ENCODE measurements at regions not wholly inside any gene's neighbourhood (a gene's known extent, or its start where the extent isn't known, plus 50 kb on each side); places are given as distances from the start of the nearest gene placed in this dataset.

DNA sequence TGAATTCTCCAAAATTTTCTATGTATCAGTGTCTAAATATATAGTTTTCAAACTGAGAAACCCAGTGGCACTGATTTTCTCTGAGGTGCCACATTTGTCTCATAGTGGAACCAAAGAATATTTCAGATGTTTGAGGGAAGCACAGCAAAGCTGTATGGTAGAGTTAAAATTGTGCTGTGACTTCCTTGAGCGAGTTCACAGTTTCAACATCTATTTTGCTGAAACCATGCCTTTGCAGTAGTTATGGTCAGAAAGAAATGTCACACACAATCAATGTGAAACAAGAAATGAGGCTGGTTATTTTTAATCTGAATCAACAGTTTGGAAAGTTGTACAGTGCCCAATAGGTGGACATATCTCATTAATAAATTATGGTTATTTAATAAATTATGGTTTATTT lies 394.0 kb upstream of the SPTLC3 start:
- Histone ChIP-seq H3K27me3 (ENCODE audit: control insufficient read depth, insufficient read depth, low read length) (no peaks in the 10 kb centered on the region), H3K4me3 (ENCODE audit: low read length) (no peak overlapping the region), H3K36me3 (ENCODE audit: control insufficient read depth, insufficient read depth, low read length) (no peaks in the 10 kb centered on the region), H3K27ac (ENCODE audit: low read length) (no peak overlapping the region), H3K9me3 (ENCODE audit: control insufficient read depth, low read depth, low read length) (no peaks in the 10 kb centered on the region), H3K4me1 (ENCODE audit: control insufficient read depth, insufficient read depth, low read length) (no peaks in the 10 kb centered on the region)
- WGBS (ENCODE audit: insufficient coverage, low lambda C conversion rate), result no CpG with 5 or more reads among the region's 1 CpG
- no peak for DNase-seq

DNA sequence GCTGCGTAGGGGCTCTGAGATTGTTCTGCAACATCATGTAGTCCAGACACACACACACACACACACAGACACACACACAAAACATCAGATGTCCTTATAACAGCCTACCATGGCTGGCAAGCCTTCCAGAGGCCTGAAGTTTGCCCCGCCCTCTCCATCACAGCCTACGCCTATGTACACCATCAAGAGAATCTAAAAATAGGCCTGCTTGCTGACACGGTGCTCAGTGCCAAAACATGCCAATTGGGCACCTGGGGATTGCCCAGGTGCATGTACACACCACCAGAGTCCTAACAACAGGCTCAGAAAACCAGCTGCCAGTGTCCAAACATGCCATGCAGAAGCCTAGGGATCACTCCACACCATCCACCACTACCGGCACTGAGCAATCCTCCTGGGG lies 391.7 kb upstream of the SPTLC3 start:
- Histone ChIP-seq H3K27ac (ENCODE audit: low read length) (no peak overlapping the region), H3K9me3 (ENCODE audit: control insufficient read depth, low read depth, low read length) (no peaks in the 10 kb centered on the region), H3K4me3 (ENCODE audit: low read length) (no peak overlapping the region), H3K27me3 (ENCODE audit: control insufficient read depth, insufficient read depth, low read length) (no peaks in the 10 kb centered on the region), H3K36me3 (ENCODE audit: control insufficient read depth, insufficient read depth, low read length) (no peaks in the 10 kb centered on the region), H3K4me1 (ENCODE audit: control insufficient read depth, insufficient read depth, low read length) (no peaks in the 10 kb centered on the region)
- DNase-seq, result no peak
- no CpG with 5 or more reads among the region's 5 CpGs for WGBS (ENCODE audit: insufficient coverage, low lambda C conversion rate)

DNA sequence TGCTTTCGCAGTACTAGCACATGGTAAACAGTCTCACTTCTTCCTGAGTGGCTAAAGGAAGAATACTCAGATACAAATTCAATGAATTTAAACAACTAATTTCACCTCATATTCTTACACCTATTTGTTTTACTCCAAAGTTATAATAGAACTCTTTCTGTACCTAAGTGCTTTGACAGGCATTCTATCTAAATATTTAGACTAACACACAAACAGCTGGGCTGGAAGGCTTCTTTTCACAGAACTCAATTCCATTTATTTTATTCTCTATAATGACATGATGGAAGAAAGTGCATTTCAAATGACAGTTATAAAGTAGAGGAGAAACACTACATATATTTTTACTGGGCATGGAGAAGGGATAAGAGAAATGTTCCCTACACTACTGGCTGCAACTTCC lies 384.9 kb upstream of the SPTLC3 start:
- Histone ChIP-seq H3K27ac (ENCODE audit: low read length) (no peak overlapping the region), H3K36me3 (ENCODE audit: control insufficient read depth, insufficient read depth, low read length) (no peaks in the 10 kb centered on the region), H3K9me3 (ENCODE audit: control insufficient read depth, low read depth, low read length) (no peaks in the 10 kb centered on the region), H3K4me3 (ENCODE audit: low read length) (no peak overlapping the region), H3K27me3 (ENCODE audit: control insufficient read depth, insufficient read depth, low read length) (no peaks in the 10 kb centered on the region), H3K4me1 (ENCODE audit: control insufficient read depth, insufficient read depth, low read length) (no peaks in the 10 kb centered on the region)
- DNase-seq, result no peak
- no CpG with 5 or more reads among the region's 1 CpG for WGBS (ENCODE audit: insufficient coverage, low lambda C conversion rate)

DNA sequence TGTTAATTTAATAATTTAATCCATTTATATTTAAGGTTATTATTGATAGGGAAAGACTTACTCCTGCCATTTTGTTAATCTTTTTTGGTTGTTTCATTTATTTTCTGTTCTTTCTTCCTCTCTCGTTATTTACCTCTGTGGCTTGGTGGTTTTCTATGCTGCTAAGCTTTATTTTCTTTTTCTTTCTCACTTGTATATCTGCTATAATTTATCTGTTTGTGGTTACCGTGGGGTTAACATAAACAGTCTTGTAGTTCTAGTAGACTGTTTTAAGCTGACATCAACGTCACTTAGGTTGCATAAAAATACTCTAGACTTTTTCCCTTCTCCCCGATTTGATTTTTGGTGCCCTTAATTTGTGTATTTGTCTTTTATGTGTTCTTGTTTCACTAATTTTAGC lies 381.3 kb upstream of the SPTLC3 start:
- Histone ChIP-seq H3K36me3 (ENCODE audit: control insufficient read depth, insufficient read depth, low read length) (no peaks in the 10 kb centered on the region), H3K27ac (ENCODE audit: low read length) (no peak overlapping the region), H3K9me3 (ENCODE audit: control insufficient read depth, low read depth, low read length) (no peaks in the 10 kb centered on the region), H3K4me1 (ENCODE audit: control insufficient read depth, insufficient read depth, low read length) (no peaks in the 10 kb centered on the region), H3K27me3 (ENCODE audit: control insufficient read depth, insufficient read depth, low read length) (no peaks in the 10 kb centered on the region), H3K4me3 (ENCODE audit: low read length) (no peak overlapping the region)
- DNase-seq, result no peak
- 100% methylated on average over 1 of the region's 4 CpGs for WGBS (ENCODE audit: insufficient coverage, low lambda C conversion rate)

DNA sequence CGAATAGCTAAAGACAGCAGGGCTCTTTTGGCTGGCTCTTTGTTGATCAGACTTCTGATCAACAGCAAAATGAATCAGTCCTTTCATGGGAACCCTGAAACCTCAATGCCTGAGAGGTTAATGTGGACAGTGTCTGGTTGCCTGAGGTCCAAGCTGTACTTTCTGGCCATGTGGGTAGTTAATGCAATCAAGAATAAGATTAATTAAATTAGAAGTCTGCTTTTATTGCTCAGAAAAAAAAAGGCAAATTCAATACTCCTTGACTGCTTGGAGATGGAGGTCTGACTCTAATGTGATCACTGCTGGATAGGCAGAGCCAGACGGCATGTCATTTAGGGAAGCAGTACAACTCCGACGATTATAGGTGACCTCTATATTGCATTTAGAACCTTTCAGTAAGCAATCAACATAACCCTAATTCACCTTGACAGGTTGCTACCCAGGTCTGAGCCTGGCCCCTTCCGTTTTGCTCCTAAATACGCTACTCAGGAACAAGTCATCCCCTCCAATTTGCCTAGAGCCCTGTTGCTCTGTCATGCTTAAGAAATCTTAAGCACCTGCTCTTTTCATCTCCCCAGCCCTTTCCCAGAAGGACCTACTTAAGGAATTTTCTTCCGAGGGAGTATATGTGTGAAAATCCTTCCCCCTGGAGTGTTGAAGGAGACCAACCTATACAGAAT lies 370.0 kb upstream of the SPTLC3 start:
- H3K4me1 ChIP-seq (ENCODE audit: control insufficient read depth, insufficient read depth, low read length), result no peaks in the 10 kb centered on the region
- H3K9me3 ChIP-seq (ENCODE audit: control insufficient read depth, low read depth, low read length), result no peaks in the 10 kb centered on the region
- H3K27me3 ChIP-seq (ENCODE audit: control insufficient read depth, insufficient read depth, low read length), result no peaks in the 10 kb centered on the region
- WGBS (ENCODE audit: insufficient coverage, low lambda C conversion rate), result 100% methylated on average over 1 of the region's 7 CpGs
- no peak for DNase-seq
- no peak overlapping the region for H3K4me3 ChIP-seq (ENCODE audit: low read length)
- H3K27ac ChIP-seq (ENCODE audit: low read length), result no peak overlapping the region
- no peaks in the 10 kb centered on the region for H3K36me3 ChIP-seq (ENCODE audit: control insufficient read depth, insufficient read depth, low read length)

DNA sequence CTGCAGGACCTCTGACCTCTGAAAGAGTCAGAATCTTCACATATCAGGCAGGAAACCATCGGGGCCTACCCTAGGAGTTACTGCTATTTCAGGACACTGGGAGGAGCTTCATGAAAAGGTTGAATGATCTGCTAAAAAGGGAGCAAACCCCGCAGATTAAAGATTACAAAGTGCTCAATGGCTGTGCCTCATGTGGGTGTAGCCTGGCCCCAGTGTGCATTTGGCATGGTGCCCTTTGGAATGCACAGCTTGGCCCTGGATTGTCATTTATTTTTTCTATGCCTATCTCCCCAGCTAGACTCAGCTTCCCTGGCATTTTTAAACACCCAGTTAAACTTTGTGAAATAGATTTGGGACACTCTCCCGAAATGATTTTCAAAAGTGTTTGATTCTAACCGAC lies 368.5 kb upstream of the SPTLC3 start:
- H3K27me3 ChIP-seq (ENCODE audit: control insufficient read depth, insufficient read depth, low read length), result no peaks in the 10 kb centered on the region
- no peak overlapping the region for H3K27ac ChIP-seq (ENCODE audit: low read length)
- DNase-seq, result no peak
- H3K9me3 ChIP-seq (ENCODE audit: control insufficient read depth, low read depth, low read length), result no peaks in the 10 kb centered on the region
- 80% methylated on average over 1 of the region's 4 CpGs for WGBS (ENCODE audit: insufficient coverage, low lambda C conversion rate)
- no peaks in the 10 kb centered on the region for H3K4me1 ChIP-seq (ENCODE audit: control insufficient read depth, insufficient read depth, low read length)
- H3K36me3 ChIP-seq (ENCODE audit: control insufficient read depth, insufficient read depth, low read length), result no peaks in the 10 kb centered on the region
- H3K4me3 ChIP-seq (ENCODE audit: low read length), result no peak overlapping the region

DNA sequence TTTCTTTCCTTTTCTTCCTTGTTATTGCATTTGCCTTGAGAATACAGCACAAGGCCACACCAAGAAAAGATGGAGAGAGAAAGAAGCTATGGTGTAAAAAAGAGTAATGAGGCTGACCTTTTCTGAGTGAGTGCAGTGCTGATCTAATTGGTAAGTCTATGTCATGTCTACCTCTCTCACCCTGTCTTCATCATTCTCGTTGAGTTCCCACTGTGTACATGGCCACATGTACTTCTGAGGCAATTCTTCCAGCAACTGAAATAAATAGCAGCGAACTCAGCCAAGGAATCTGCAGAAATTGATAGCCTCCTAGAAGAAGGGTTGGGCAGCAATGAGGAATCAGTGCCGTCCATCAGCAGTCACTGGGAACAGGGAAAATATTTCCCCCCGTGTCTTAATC lies 367.2 kb upstream of the SPTLC3 start:
- no peak for DNase-seq
- no peak overlapping the region for H3K27ac ChIP-seq (ENCODE audit: low read length)
- H3K36me3 ChIP-seq (ENCODE audit: control insufficient read depth, insufficient read depth, low read length), result no peaks in the 10 kb centered on the region
- H3K27me3 ChIP-seq (ENCODE audit: control insufficient read depth, insufficient read depth, low read length), result no peaks in the 10 kb centered on the region
- no peaks in the 10 kb centered on the region for H3K9me3 ChIP-seq (ENCODE audit: control insufficient read depth, low read depth, low read length)
- no peaks in the 10 kb centered on the region for H3K4me1 ChIP-seq (ENCODE audit: control insufficient read depth, insufficient read depth, low read length)
- H3K4me3 ChIP-seq (ENCODE audit: low read length), result no peak overlapping the region
- WGBS (ENCODE audit: insufficient coverage, low lambda C conversion rate), result no CpG with 5 or more reads among the region's 4 CpGs

DNA sequence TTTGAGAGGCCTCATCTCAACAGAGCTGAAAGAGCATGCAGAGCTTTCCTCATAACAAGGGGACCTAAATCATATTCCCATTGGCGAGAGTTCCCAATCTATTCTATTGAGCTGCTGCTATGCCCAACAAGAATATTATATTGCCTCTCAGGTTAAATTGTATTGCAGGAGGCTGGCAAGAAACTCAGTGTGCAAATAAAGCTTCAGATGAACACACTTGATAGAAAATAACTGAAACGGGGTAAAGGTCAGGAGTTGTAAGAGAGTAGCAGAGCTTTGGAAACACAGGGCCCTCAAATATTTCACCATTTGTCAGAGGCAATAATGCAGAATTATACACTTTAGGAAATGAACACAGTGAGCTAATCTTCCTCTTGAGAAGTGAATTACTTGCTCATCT lies 364.3 kb upstream of the SPTLC3 start:
- peak in 1 of 2 donors; percentile 23 for DNase-seq
- no peaks in the 10 kb centered on the region for H3K4me1 ChIP-seq (ENCODE audit: control insufficient read depth, insufficient read depth, low read length)
- no peaks in the 10 kb centered on the region for H3K36me3 ChIP-seq (ENCODE audit: control insufficient read depth, insufficient read depth, low read length)
- H3K9me3 ChIP-seq (ENCODE audit: control insufficient read depth, low read depth, low read length), result no peaks in the 10 kb centered on the region
- H3K4me3 ChIP-seq (ENCODE audit: low read length), result no peak overlapping the region
- H3K27me3 ChIP-seq (ENCODE audit: control insufficient read depth, insufficient read depth, low read length), result no peaks in the 10 kb centered on the region
- no peak overlapping the region for H3K27ac ChIP-seq (ENCODE audit: low read length)
- 17% methylated on average over 1 of the region's 2 CpGs for WGBS (ENCODE audit: insufficient coverage, low lambda C conversion rate)

DNA sequence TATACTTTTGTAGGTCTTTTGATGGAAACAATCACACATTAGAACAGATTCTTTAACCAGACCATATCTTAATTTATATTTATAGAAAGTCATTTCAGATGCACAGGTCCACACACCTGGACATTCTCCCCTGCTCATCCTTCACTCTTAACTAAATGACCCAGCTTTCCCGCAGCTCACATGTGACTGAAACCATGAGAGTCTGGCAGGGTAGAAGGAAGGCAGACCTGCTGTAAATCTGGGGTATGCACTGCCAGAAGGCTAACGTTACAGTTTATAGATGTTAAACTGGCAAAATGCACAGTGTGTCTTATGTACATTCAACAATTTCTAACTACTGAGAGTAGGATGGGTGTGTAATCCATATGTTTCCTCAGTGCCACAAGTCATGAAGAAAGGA lies 359.5 kb upstream of the SPTLC3 start:
- DNase-seq, result no peak
- no peaks in the 10 kb centered on the region for H3K36me3 ChIP-seq (ENCODE audit: control insufficient read depth, insufficient read depth, low read length)
- no peaks in the 10 kb centered on the region for H3K4me1 ChIP-seq (ENCODE audit: control insufficient read depth, insufficient read depth, low read length)
- WGBS (ENCODE audit: insufficient coverage, low lambda C conversion rate), result no CpG with 5 or more reads among the region's 2 CpGs
- H3K9me3 ChIP-seq (ENCODE audit: control insufficient read depth, low read depth, low read length), result no peaks in the 10 kb centered on the region
- no peak overlapping the region for H3K27ac ChIP-seq (ENCODE audit: low read length)
- no peak overlapping the region for H3K4me3 ChIP-seq (ENCODE audit: low read length)
- no peaks in the 10 kb centered on the region for H3K27me3 ChIP-seq (ENCODE audit: control insufficient read depth, insufficient read depth, low read length)

DNA sequence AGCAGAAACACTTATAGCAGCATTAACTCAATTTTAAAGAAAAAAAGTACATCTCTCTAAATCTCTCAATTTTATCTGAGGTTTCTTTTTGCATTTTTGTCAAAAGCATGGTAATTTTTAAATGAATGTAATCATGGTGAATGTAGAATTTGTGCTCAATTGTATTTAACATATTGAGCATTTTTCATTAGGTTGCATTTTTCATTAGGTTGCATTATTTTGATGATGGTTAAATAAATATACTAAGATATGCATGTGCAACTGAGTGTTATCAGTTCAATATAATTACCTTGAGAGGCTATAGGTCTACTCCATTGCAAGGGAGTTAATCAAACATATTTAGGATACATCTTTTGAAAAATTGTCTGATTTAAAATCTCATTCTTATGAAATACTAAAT lies 355.1 kb upstream of the SPTLC3 start:
- no peak overlapping the region for H3K27ac ChIP-seq (ENCODE audit: low read length)
- no peaks in the 10 kb centered on the region for H3K4me1 ChIP-seq (ENCODE audit: control insufficient read depth, insufficient read depth, low read length)
- no peak for DNase-seq
- no peak overlapping the region for H3K4me3 ChIP-seq (ENCODE audit: low read length)
- no peaks in the 10 kb centered on the region for H3K36me3 ChIP-seq (ENCODE audit: control insufficient read depth, insufficient read depth, low read length)
- no peaks in the 10 kb centered on the region for H3K27me3 ChIP-seq (ENCODE audit: control insufficient read depth, insufficient read depth, low read length)
- H3K9me3 ChIP-seq (ENCODE audit: control insufficient read depth, low read depth, low read length), result no peaks in the 10 kb centered on the region

DNA sequence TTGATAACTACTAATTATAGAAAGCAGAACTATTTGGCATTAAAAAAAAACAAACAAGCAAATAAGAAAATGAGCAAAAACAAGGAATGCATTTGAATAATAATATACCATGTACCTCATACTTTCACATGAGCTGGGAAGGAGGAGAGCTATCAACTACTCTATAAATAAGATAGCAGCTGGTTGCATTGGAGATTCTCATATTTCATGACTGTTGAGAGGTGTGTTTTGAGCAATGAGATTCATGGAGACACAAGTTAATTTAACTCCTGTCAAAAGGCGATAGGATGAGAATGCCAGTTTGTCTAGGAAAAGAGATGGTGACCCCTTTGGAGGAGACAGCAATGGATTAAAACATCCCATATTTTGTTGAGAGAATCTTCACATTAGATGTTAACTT lies 348.8 kb upstream of the SPTLC3 start:
- Histone ChIP-seq H3K27me3 (ENCODE audit: control insufficient read depth, insufficient read depth, low read length) (no peaks in the 10 kb centered on the region), H3K36me3 (ENCODE audit: control insufficient read depth, insufficient read depth, low read length) (no peaks in the 10 kb centered on the region), H3K4me3 (ENCODE audit: low read length) (no peak overlapping the region), H3K27ac (ENCODE audit: low read length) (no peak overlapping the region), H3K4me1 (ENCODE audit: control insufficient read depth, insufficient read depth, low read length) (no peaks in the 10 kb centered on the region), H3K9me3 (ENCODE audit: control insufficient read depth, low read depth, low read length) (no peaks in the 10 kb centered on the region)
- WGBS (ENCODE audit: insufficient coverage, low lambda C conversion rate), result no CpG with 5 or more reads among the region's 1 CpG
- no peak for DNase-seq

All from large intestine (tissue), 3 donors.